Liver (tissue), 8 donors: ENCODE measurements at regions not wholly inside any gene's neighbourhood (a gene's known extent, or its start where the extent isn't known, plus 50 kb on each side); places are given as distances from the start of the nearest gene placed in this dataset.
A peak's percentile ranks its signal among the peaks of the same experiment; 100 is the strongest.

Experiments used
- DNase-seq: peaks from one replicate; pipeline ENCODE4 v3.0.0-alpha.2; 2017; ENCODE audit warnings: low spot score
- H3K27ac ChIP-seq, 2 donors: one replicate each; pipeline ENCODE4 v1.7.0; 2013; ENCODE audit warnings: inconsistent platforms in 2 of 2, low read length in 2 of 2, control low read depth in 1 of 2, low read depth in 1 of 2, mild to moderate bottlenecking in 1 of 2
- H3K27me3 ChIP-seq, 4 donors: one replicate each; pipeline versions ENCODE4 v1.6.1 to v1.7.0; 2013; ENCODE audit warnings: low read length in 3 of 4, inconsistent platforms in 1 of 4, mild to moderate bottlenecking in 1 of 4, moderate library complexity in 1 of 4; ENCODE audit not compliant: control insufficient read depth in 4 of 4, insufficient read depth in 4 of 4
- H3K36me3 ChIP-seq, 4 donors: one replicate each; pipeline versions ENCODE4 v1.6.1 to v1.7.0; 2013; ENCODE audit warnings: low read length in 3 of 4, mild to moderate bottlenecking in 3 of 4, low read depth in 1 of 4, moderate library complexity in 1 of 4; ENCODE audit not compliant: control insufficient read depth in 4 of 4, insufficient read depth in 3 of 4
- H3K4me1 ChIP-seq, 4 donors: one replicate each; pipeline versions ENCODE4 v1.6.1 to v1.7.0; 2013; ENCODE audit warnings: low read length in 3 of 4, mild to moderate bottlenecking in 3 of 4, moderate library complexity in 1 of 4; ENCODE audit not compliant: control insufficient read depth in 4 of 4, insufficient read depth in 4 of 4
- H3K4me3 ChIP-seq, 3 donors: one replicate each; pipeline versions ENCODE4 v1.6.1 to v1.7.0; 2013; ENCODE audit warnings: low read length in 3 of 3, control low read depth in 1 of 3, low read depth in 1 of 3, mild to moderate bottlenecking in 1 of 3
- H3K9ac ChIP-seq, 2 donors: one replicate each; pipeline ENCODE4 v1.7.0; 2013; ENCODE audit warnings: low read length in 2 of 2, mild to moderate bottlenecking in 2 of 2, moderate library complexity in 2 of 2, control low read depth in 1 of 2, low read depth in 1 of 2
- H3K9me3 ChIP-seq, 4 donors: one replicate each; pipeline versions ENCODE4 v1.6.1 to v1.7.0; 2013; ENCODE audit warnings: low read length in 3 of 4; ENCODE audit not compliant: control insufficient read depth in 4 of 4
- ATF3 ChIP-seq: IDR thresholded peaks from 2 replicates; pipeline ENCODE4 v1.6.1; 2016; ENCODE audit warnings: antibody characterized with exemption
- CTCF ChIP-seq: fragments of 150-350 bp; IDR thresholded peaks from 2 replicates; pipeline ENCODE4 v1.5.1; 2017; ENCODE audit warnings: improper control_type of control experiment, low read depth, low read length; ENCODE audit not compliant: missing input control
- EGR1 ChIP-seq, 2 donors: IDR thresholded peaks; 2 replicates each; pipeline ENCODE4 v1.6.1; 2016 to 2018; ENCODE audit warnings: antibody characterized with exemption in 2 of 2, low read depth in 2 of 2
- FOXA2 ChIP-seq: IDR thresholded peaks from 2 replicates; pipeline ENCODE4 v1.6.1; 2016; ENCODE audit warnings: antibody characterized with exemption
- HNF4A ChIP-seq, 2 donors: conservative IDR thresholded peaks; 2 replicates each; pipeline ENCODE4 v1.6.1; 2016; ENCODE audit warnings: antibody characterized with exemption in 2 of 2, mild to moderate bottlenecking in 2 of 2
- HNF4G ChIP-seq: IDR thresholded peaks from 2 replicates; pipeline ENCODE4 v1.6.1; 2016; ENCODE audit warnings: antibody characterized with exemption
- JUND ChIP-seq, 2 donors: IDR thresholded peaks; 2 replicates each; pipeline ENCODE4 v1.6.1; 2016; ENCODE audit warnings: antibody characterized with exemption in 2 of 2
- MAX ChIP-seq: IDR thresholded peaks from 2 replicates; pipeline ENCODE4 v1.6.1; 2016; ENCODE audit warnings: antibody characterized with exemption
- NR2F2 ChIP-seq: IDR thresholded peaks from 2 replicates; pipeline ENCODE4 v1.6.1; 2016; ENCODE audit warnings: antibody characterized with exemption
- RAD21 ChIP-seq, 2 donors: IDR thresholded peaks; 2 replicates each; pipeline ENCODE4 v1.6.1; 2016; ENCODE audit warnings: antibody characterized with exemption in 2 of 2, mild to moderate bottlenecking in 2 of 2
- REST ChIP-seq: IDR thresholded peaks from 2 replicates; pipeline ENCODE4 v1.6.1; 2016; ENCODE audit warnings: antibody characterized with exemption, mild to moderate bottlenecking
- RXRA ChIP-seq, 2 donors: IDR thresholded peaks; 2 replicates each; pipeline ENCODE4 v1.6.1; 2017 to 2018; ENCODE audit warnings: antibody characterized with exemption in 2 of 2, mild to moderate bottlenecking in 1 of 2
- SP1 ChIP-seq: IDR thresholded peaks from 2 replicates; pipeline ENCODE4 v1.6.1; 2018; ENCODE audit warnings: antibody characterized with exemption, mild to moderate bottlenecking
- TAF1 ChIP-seq: conservative IDR thresholded peaks from 2 replicates; pipeline ENCODE4 v1.6.1; 2016; ENCODE audit warnings: antibody characterized with exemption, mild to moderate bottlenecking
- YY1 ChIP-seq: IDR thresholded peaks from 2 replicates; pipeline ENCODE4 v1.6.1; 2016; ENCODE audit warnings: antibody characterized with exemption, mild to moderate bottlenecking
- ZBTB33 ChIP-seq: IDR thresholded peaks from 2 replicates; pipeline ENCODE4 v1.6.1; 2016; ENCODE audit warnings: antibody characterized with exemption
- WGBS: extraction: QIAGEN DNeasy Blood & Tissue Kit; methylation state at CpG from one replicate; pipeline ENCODE4 v1.1.7; 2013; 5-methylcytosine and 5-hydroxymethylcytosine counted together
- donor health status: healthy.
- donor health status: healthy.
- donor health status: healthy.
- donor health status: healthy.
- donor health status: healthy.

GRCh38 chr3:153625506-153625905 lies 463.5 kb downstream of the RAP2B start:
- WGBS: 84% methylated on average over 3 of the region's 3 CpGs
- no peak for TF ChIP-seq HNF4G
- TF ChIP-seq RAD21 (IDR thresholded peaks at IDR 0.05): peak in 1 of 2 donors; percentile 13
- H3K27me3 ChIP-seq: peaks cover 0 to 7% (median 0%) of the 10 kb centered on the region in 4 donors
- no peak overlapping the region for H3K9ac ChIP-seq
- H3K27ac ChIP-seq: no peak overlapping the region
- no peaks in the 10 kb centered on the region for H3K36me3 ChIP-seq
- no peaks in the 10 kb centered on the region for H3K4me1 ChIP-seq
- peaks cover 0 to 5% (median 0%) of the 10 kb centered on the region in 4 donors for H3K9me3 ChIP-seq
- no peak for DNase-seq
- H3K4me3 ChIP-seq: no peak overlapping the region

GRCh38 chr3:153626158-153626557 lies 464.1 kb downstream of the RAP2B start:
- Histone ChIP-seq H3K4me3 (no peak overlapping the region), H3K27me3 (peaks cover 0 to 7% (median 0%) of the 10 kb centered on the region in 4 donors), H3K4me1 (no peaks in the 10 kb centered on the region), H3K36me3 (no peaks in the 10 kb centered on the region), H3K9me3 (no peaks in the 10 kb centered on the region), H3K9ac (no peak overlapping the region), H3K27ac (no peak overlapping the region)
- TF ChIP-seq YY1 (no peak), RXRA (IDR thresholded peaks at IDR 0.05) (no peak), ATF3 (no peak), HNF4A (conservative IDR thresholded peaks at IDR 0.05) (no peak), SP1 (no peak), MAX (no peak), CTCF (no peak), NR2F2 (no peak), FOXA2 (no peak), RAD21 (IDR thresholded peaks at IDR 0.05) (no peak), JUND (IDR thresholded peaks at IDR 0.05) (no peak), ZBTB33 (no peak), HNF4G (no peak), EGR1 (IDR thresholded peaks at IDR 0.05; ENCODE audit: low read depth in 2 of 2) (no peak)
- no peak for DNase-seq
- WGBS: 82% methylated on average over 2 of the region's 2 CpGs

GRCh38 chr3:153628591-153628990 lies 466.6 kb downstream of the RAP2B start:
- Histone ChIP-seq H3K27me3 (peaks cover 0 to 7% (median 0%) of the 10 kb centered on the region in 4 donors), H3K4me3 (no peak overlapping the region), H3K4me1 (no peaks in the 10 kb centered on the region), H3K36me3 (no peaks in the 10 kb centered on the region), H3K9ac (no peak overlapping the region), H3K27ac (no peak overlapping the region), H3K9me3 (no peaks in the 10 kb centered on the region)
- DNase-seq: no peak
- WGBS: 58% methylated on average over 4 of the region's 4 CpGs
- TF ChIP-seq YY1 (no peak), ATF3 (no peak), EGR1 (IDR thresholded peaks at IDR 0.05; ENCODE audit: low read depth in 2 of 2) (no peak), REST (no peak), MAX (no peak), TAF1 (no peak), RXRA (IDR thresholded peaks at IDR 0.05) (no peak), CTCF (no peak)
